Nephron progenitor cell (in vitro differentiated cells): ENCODE measurements at regions not wholly inside any gene's neighbourhood (a gene's known extent, or its start where the extent isn't known, plus 50 kb on each side); places are given as distances from the start of the nearest gene placed in this dataset.
A peak's percentile ranks its signal among the peaks of the same experiment; 100 is the strongest.
"Not testable (repeated sequence)": the region's sequence is repeated elsewhere in the genome, so short reads cannot be mapped to it uniquely, and the experiment has no call there.

Source experiments
- DNase-seq: peaks from one replicate; pipeline ENCODE4 v3.0.0; 2021
- H3K27ac Mint-ChIP-seq: 2 replicates; pipeline ENCODE4 v1.8.0; 2021; ENCODE audit warnings: mild to moderate bottlenecking, moderate library complexity, mixed read lengths
- H3K27me3 Mint-ChIP-seq: 2 replicates; pipeline ENCODE4 v1.8.0; 2021; ENCODE audit warnings: mild to moderate bottlenecking, low read depth, mixed read lengths; ENCODE audit not compliant: poor library complexity
- H3K36me3 Mint-ChIP-seq: 2 replicates; pipeline ENCODE4 v1.8.0; 2021; ENCODE audit warnings: low read depth, mixed read lengths
- H3K4me1 Mint-ChIP-seq: 2 replicates; pipeline ENCODE4 v1.8.0; 2021; ENCODE audit warnings: mixed read lengths
- H3K4me3 Mint-ChIP-seq: 2 replicates; pipeline ENCODE4 v1.8.0; 2021; ENCODE audit warnings: mild to moderate bottlenecking, moderate library complexity, mixed read lengths
- H3K9me3 Mint-ChIP-seq: 2 replicates; pipeline ENCODE4 v1.8.0; 2021; ENCODE audit warnings: mild to moderate bottlenecking, moderate library complexity, mixed read lengths
- TF ChIP-seq, protein P1 (sequence below): fragments of 200-600 bp; sonication (generic); IDR thresholded peaks from 2 replicates; pipeline ENCODE4 v1.5.0; 2021; ENCODE audit warnings: antibody characterized with exemption

DNA sequence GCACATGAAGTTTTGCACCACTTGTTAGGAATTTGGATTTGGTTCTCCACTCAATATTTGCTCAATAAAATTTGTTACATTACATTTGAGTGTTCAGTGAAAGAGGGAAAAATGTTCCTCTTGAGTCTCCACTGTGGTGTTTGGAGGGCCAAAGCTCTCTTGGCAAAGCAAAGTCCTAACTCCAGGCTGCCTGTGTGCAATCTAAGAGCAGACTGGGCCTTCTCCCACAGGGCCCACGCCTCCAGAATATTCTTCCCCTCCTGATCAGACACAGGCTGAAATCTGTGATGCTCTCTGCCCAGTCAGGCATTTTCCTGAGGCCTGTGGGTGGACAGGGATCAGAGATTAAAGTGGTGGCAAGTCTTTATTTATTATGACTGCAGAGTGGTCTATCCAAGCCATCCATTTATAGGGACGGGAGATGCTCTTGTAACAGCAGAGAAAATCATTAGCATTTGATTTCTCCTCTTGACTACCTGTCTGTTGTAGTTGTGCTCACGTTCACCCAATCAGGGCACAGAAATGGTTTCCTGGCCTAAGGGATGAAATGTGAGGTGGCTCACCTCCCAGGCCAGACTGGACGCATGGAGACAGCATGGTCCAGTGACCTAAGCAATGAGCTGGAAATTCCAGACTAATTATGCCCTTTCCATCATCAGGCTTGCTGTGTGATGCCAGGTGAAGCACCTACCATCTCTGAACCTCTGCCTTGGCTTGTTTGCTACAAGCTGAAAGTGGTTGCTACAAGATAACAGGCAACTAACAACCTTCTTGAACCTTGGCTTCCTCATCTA is 147.1 kb upstream of the NRBF2 start:
- Mint-ChIP-seq H3K4me1 (peaks cover 33% of the 10 kb centered on the region), H3K27me3 (no peaks in the 10 kb centered on the region), H3K36me3 (no peaks in the 10 kb centered on the region), H3K9me3 (no peaks in the 10 kb centered on the region), H3K27ac (peak overlapping the region; percentile 42), H3K4me3 (no peak overlapping the region)
- peak; percentile 22 for DNase-seq
- TF ChIP-seq, protein P1, sequence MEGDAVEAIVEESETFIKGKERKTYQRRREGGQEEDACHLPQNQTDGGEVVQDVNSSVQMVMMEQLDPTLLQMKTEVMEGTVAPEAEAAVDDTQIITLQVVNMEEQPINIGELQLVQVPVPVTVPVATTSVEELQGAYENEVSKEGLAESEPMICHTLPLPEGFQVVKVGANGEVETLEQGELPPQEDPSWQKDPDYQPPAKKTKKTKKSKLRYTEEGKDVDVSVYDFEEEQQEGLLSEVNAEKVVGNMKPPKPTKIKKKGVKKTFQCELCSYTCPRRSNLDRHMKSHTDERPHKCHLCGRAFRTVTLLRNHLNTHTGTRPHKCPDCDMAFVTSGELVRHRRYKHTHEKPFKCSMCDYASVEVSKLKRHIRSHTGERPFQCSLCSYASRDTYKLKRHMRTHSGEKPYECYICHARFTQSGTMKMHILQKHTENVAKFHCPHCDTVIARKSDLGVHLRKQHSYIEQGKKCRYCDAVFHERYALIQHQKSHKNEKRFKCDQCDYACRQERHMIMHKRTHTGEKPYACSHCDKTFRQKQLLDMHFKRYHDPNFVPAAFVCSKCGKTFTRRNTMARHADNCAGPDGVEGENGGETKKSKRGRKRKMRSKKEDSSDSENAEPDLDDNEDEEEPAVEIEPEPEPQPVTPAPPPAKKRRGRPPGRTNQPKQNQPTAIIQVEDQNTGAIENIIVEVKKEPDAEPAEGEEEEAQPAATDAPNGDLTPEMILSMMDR = no peak

DNA sequence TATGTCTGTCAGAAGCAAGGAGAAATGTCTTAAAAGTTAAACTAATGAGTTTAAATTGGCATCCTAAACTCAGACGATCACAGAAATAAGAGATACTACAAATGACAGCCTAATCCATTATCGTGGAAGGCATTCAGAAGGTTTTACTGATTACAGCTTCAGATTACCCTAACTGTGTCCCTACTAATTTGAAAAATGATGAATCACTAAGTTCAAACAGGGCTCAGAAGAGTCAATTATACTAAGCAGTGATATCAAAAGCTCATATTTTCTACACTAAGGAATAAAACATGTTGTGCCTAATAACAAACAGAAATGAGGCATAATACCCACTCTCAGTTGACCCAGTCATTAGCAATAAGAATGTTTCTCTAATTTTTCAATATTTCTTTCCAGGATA is 152.0 kb upstream of the NRBF2 start:
- no peaks in the 10 kb centered on the region for H3K36me3 Mint-ChIP-seq
- TF ChIP-seq, protein P1 = no peak
- H3K27me3 Mint-ChIP-seq = no peaks in the 10 kb centered on the region
- DNase-seq = no peak
- peaks cover 24% of the 10 kb centered on the region for H3K4me1 Mint-ChIP-seq
- H3K4me3 Mint-ChIP-seq = no peak overlapping the region
- H3K27ac Mint-ChIP-seq = no peak overlapping the region
- peaks cover 6% of the 10 kb centered on the region for H3K9me3 Mint-ChIP-seq

DNA sequence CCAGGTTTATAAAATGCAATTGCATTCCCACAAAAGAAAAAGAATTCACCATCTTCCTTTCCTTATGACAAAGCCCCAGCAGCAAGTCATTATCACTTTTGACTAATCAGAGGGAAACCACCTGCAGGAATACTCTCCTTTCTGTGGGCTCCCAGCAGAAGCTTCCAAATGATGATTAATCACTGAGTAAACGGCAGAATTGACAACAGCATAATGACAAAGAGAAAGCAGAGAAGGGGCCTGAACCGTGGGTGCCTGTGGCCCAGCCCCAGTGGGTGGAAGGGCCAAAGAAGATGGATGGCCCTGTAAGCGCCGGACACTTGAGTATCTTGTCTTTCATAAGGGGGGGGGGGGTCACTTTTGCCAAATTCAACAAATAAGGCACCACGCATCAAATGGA is 152.4 kb upstream of the NRBF2 start:
- H3K36me3 Mint-ChIP-seq = no peaks in the 10 kb centered on the region
- TF ChIP-seq, protein P1 = no peak
- H3K9me3 Mint-ChIP-seq = peaks cover 10% of the 10 kb centered on the region
- H3K4me3 Mint-ChIP-seq = no peak overlapping the region
- DNase-seq = no peak
- peaks cover 19% of the 10 kb centered on the region for H3K4me1 Mint-ChIP-seq
- H3K27ac Mint-ChIP-seq = no peak overlapping the region
- H3K27me3 Mint-ChIP-seq = no peaks in the 10 kb centered on the region

DNA sequence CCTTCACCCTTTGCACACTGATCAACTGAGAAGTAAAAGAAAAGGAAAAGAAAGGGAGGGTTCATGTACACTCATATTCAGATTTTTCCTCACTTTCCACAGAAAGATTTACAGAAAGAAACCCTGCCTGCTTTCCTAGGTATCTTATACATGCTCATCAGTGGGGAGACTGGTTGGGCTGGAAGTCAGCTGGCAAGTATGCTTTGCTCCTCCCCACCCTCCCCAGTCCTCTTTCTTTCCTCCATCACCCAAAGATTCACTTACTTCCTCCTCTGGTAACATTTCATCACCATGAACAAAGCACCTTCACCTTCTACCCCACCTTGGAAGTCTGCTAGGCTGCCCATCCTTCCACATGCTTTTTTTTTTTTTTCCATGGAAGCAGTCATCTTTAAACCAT is 153.2 kb upstream of the NRBF2 start:
- peaks cover 18% of the 10 kb centered on the region for H3K9me3 Mint-ChIP-seq
- peaks cover 7% of the 10 kb centered on the region for H3K36me3 Mint-ChIP-seq
- H3K4me1 Mint-ChIP-seq = peaks cover 16% of the 10 kb centered on the region
- H3K27ac Mint-ChIP-seq = no peak overlapping the region
- TF ChIP-seq, protein P1 = no peak
- no peaks in the 10 kb centered on the region for H3K27me3 Mint-ChIP-seq
- no peak for DNase-seq
- H3K4me3 Mint-ChIP-seq = no peak overlapping the region

DNA sequence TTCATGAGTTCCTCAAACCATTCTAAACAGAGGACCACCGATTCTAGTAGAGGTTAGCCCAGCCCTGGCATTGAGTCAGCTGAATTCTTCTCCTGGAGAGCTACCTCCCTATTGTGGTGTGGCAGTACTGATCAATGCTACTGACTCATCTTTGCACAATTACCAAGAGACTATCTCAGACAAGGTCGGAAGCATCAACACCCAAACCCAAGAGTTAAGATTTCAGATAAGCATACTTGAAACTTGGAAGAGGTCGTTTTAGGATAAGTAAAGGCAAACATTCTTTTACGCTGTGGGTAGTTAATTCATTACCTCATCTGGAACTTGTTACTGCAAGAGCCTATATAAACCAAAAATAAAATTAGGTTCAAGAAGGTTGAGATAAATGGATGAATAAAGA is 154.6 kb upstream of the NRBF2 start:
- no peak for DNase-seq
- TF ChIP-seq, protein P1 = no peak
- peaks cover 12% of the 10 kb centered on the region for H3K4me1 Mint-ChIP-seq
- H3K9me3 Mint-ChIP-seq = peaks cover 22% of the 10 kb centered on the region
- H3K27ac Mint-ChIP-seq = no peak overlapping the region
- H3K36me3 Mint-ChIP-seq = peaks cover 9% of the 10 kb centered on the region
- H3K4me3 Mint-ChIP-seq = no peak overlapping the region
- no peaks in the 10 kb centered on the region for H3K27me3 Mint-ChIP-seq

DNA sequence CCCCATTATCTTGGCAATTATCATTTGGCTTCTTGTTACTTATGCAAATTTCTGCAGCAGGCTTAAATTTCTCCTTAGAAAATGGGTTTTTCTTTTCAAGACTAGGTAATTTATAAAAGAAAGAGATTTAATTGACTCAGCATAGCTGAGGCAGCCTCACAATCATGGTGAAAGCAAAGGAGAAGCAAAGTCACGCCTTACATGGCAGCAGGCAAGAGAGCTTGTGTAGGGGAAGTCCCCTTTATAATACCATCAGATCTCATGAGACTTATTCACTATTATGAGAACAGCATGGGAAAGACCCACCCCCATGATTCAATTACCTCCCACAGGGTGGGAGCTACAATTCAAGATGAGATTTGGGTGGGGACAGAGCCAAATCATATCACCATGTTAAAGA is 158.3 kb upstream of the NRBF2 start:
- H3K4me1 Mint-ChIP-seq, H3K4me3 Mint-ChIP-seq, H3K27ac Mint-ChIP-seq, DNase-seq, H3K36me3 Mint-ChIP-seq, H3K27me3 Mint-ChIP-seq: not testable (repeated sequence)
- H3K9me3 Mint-ChIP-seq = peaks cover 25% of the 10 kb centered on the region
